Mucosa of descending colon (tissue), 3 donors: ENCODE measurements at regions not wholly inside any gene's neighbourhood (a gene's known extent, or its start where the extent isn't known, plus 50 kb on each side); places are given as distances from the start of the nearest gene placed in this dataset.
"Not testable (repeated sequence)": the region's sequence is repeated elsewhere in the genome, so short reads cannot be mapped to it uniquely, and the experiment has no call there.

Experiments
- ATAC-seq: fragments of 200-7000 bp; cut with Tn5 transposase; one replicate; pipeline ENCODE4 v1.9.1; 2020; ENCODE audit warnings: mild to moderate bottlenecking, moderate library complexity
- DNase-seq, 3 donors: peaks; one replicate each; pipeline ENCODE4 v3.0.0-alpha.2; 2020
- H3K36me3 ChIP-seq: fragments of 200-600 bp; one replicate; pipeline ENCODE4 v1.8.0; 2021; ENCODE audit warnings: low read depth, mild to moderate bottlenecking
- H3K4me1 ChIP-seq: fragments of 200-600 bp; one replicate; pipeline ENCODE4 v1.8.0; 2021; ENCODE audit warnings: low read depth, mild to moderate bottlenecking
- H3K4me3 ChIP-seq: fragments of 200-600 bp; one replicate; pipeline ENCODE4 v1.8.0; 2021; ENCODE audit warnings: mild to moderate bottlenecking
- H3K9me3 ChIP-seq: fragments of 200-600 bp; one replicate; pipeline ENCODE4 v1.8.0; 2021; ENCODE audit warnings: mild to moderate bottlenecking
- intact Hi-C, 2 donors: fragments of 100-400 bp; cut with DNase I in 1 of 2; cut with micrococcal nuclease in 1 of 2; formaldehyde crosslinking; loops; one replicate each; pipeline versions ENCODE4 v1.11.0 to v1.11.1; 2022; cut with DNase I, micrococcal nuclease
- donor health status: DM: no; HTN: no; CAD: no; lungs with moderate emphysema.
- donor health status: DM: no; HTN: no; CAD: no.
- donor health status: DM: no; HTN: yes; CAD: no.

DNA sequence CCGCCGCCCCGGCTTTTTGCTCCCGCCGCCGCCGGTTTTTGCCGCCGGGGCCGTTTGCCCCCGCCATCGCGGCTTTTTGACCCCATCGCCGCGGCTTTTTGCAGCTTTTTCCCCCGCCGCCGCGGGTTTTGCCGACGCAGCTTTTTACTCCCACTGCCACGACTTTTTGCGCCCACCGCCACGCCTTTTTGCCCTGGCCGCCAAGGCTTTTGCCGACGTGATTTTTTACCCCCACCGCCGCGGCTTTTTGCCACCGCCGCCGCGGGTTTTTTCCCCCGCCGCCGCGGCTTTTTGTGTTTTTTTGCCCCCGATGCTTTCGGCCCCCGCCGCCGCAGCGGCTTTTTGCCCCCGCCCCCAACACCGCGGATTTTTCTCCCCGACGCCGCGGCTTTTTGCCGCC lies 5001.9 kb upstream of the OR11H1 start:
- intact Hi-C loops, H3K4me1 ChIP-seq, H3K4me3 ChIP-seq, H3K36me3 ChIP-seq, H3K9me3 ChIP-seq, ATAC-seq: not testable (repeated sequence)
- DNase-seq = peak in 1 of 3 donors; percentile 2

DNA sequence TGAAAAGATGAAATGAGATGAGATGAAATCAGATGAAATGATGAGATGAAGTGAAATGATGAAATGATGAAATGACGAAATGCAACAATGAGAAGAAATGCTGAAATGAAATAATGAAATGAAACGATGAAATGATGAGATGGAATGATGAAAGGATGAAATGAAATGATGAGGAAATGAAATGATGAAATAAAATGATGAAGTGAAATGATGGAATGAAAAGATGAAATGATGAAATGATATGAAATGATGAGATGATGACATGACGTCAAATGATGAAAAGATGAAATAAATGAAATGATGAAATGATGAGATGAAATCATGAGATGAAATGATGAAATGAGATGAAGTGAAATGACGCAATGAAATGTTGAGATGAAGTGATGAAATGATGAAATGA lies 4996.9 kb upstream of the OR11H1 start:
- intact Hi-C loops, ATAC-seq, H3K36me3 ChIP-seq, H3K4me1 ChIP-seq, H3K4me3 ChIP-seq, H3K9me3 ChIP-seq, DNase-seq: not testable (repeated sequence)

DNA sequence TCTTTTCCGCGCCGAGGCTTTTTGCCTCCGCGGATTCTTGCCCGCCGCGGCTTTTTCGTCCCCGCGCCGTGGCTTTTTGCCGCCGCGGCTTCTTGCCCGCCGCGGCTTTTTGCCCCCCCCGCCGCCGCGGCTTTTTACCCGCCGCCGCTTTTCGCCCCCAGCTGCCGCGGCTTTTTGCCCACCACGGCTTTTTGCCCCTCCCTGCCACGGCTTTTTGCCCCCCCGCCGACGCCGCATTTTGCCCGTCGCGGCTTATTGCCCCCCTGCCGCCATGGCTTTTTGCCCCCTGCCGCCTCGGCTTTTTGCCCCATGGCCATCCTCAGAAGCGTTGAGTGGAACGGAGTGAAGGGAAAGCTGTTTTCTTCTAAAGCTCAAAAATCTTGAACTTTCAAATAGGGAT lies 4955.5 kb upstream of the OR11H1 start:
- H3K4me1 ChIP-seq, intact Hi-C loops, ATAC-seq, H3K36me3 ChIP-seq, H3K9me3 ChIP-seq, H3K4me3 ChIP-seq: not testable (repeated sequence)
- peak in 2 of 3 donors; percentile 1 to 2 for DNase-seq

DNA sequence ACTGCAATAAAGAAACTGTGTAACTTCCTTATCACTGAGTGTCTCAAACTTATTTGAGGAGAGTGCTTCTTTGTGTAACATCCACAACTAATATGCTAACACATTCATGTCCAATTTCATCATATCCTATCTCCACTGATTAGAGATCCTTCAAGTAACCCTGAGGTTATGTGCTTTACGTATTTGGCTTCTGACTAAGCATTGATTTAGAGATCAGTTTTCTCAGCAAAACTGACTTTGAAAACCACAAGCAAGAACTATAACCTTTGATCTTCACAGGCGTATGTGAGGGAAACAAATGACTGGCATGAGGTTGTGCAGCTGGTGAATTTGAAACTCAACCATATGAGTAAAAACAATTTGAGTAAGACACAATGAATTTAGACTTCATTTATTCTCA lies 4926.9 kb upstream of the OR11H1 start:
- DNase-seq, H3K4me3 ChIP-seq, H3K9me3 ChIP-seq, H3K36me3 ChIP-seq, ATAC-seq, H3K4me1 ChIP-seq, intact Hi-C loops: not testable (repeated sequence)

DNA sequence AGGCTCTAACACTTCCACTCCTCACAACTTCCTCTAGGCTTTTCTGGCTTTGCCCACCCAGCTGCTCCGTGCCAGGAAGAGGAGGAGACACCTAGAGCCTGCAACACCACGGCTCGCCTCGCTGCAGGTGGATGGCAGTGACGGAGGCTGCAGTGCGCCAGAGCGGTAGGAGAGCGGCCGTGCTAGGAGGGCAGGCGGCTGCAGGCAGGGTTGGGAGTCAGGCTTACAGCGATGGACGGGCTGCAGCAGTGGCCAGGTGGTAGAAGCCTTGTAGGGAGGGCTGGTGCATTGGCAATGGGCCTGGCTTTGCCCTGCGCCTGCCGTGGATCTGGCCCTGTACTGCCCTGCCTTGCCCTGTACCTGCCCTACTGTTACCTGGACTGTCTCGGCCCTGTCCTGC lies 4896.0 kb upstream of the OR11H1 start:
- H3K4me1 ChIP-seq, intact Hi-C loops, ATAC-seq, DNase-seq, H3K9me3 ChIP-seq, H3K36me3 ChIP-seq, H3K4me3 ChIP-seq: not testable (repeated sequence)

DNA sequence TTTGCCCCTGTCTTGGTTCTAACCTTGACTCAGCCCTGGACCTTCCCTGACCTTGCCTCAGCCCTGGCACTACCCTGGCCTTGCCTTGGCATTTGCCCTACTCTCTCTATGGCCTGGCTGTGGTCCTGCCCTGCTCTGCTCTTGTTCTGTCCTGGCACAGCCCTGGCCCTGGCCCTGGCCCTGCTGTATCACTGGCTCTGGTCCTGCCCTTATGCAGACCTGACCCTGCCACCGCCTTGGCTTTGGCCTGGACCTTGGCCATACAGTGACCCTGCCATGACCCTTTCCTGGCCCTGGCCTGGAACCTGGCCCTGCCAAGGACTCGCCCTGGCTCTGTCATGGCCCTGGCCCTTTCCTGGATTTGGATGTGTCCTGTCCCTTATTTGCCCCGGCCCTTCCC lies 4892.7 kb upstream of the OR11H1 start:
- H3K36me3 ChIP-seq, H3K4me1 ChIP-seq, ATAC-seq, intact Hi-C loops, DNase-seq, H3K4me3 ChIP-seq, H3K9me3 ChIP-seq: not testable (repeated sequence)

DNA sequence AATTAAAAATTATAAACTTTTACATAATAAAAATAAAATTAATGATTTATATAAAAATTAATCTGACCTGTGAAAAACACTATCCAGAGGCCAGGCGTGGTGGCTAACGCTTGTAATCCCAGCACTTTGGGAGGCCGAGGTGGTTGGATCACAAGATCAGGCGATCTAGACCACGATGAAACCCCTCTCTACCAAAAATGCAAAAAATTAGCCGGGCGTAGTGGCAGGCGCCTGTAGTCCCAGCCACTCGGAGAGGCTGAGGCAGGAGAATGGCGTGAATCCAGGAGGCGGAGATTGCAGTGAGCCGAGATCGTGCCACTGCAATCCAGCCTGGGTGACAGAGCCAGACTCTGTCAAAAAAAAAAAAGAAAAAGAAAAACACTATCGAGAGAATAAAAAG lies 4865.2 kb upstream of the OR11H1 start:
- ATAC-seq, intact Hi-C loops, DNase-seq, H3K4me1 ChIP-seq, H3K36me3 ChIP-seq, H3K9me3 ChIP-seq, H3K4me3 ChIP-seq: not testable (repeated sequence)

DNA sequence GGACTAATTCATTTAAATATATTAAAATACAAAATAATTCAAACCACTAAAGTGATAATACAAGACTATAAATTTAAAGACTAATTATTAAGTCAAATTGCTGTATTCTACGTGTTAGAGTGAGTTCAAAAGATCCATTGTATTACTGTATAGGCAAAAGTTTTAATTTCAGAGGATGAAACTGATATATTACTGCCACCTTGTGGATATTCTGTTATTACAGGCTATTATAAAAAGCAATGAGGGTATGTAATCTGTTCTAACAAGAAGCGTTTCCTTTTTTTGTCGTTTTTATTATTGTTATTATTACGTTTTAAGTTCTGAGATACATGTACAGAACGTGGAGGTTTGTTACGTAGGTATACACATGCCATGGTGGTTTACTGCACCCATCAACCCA lies 4854.9 kb upstream of the OR11H1 start:
- H3K4me3 ChIP-seq, ATAC-seq, DNase-seq, H3K9me3 ChIP-seq, H3K36me3 ChIP-seq, intact Hi-C loops, H3K4me1 ChIP-seq: not testable (repeated sequence)

DNA sequence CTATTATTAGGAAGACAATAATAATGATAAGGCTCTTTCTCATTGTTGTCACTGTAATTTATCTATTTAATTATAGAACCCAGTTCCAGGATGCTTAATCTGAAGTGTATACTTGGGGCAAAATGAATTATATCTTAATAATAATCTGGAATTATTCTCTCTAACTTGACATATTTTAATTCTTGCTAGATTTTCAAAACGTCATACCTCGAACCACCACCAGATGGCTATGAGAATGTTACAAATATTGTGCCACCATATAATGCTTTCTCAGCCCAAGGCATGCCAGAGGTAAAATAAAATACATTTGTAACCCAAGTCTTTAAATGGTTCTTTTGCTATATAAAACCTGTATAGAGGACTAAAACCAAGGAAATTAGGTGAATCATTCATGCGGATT lies 4849.3 kb upstream of the OR11H1 start:
- H3K9me3 ChIP-seq, DNase-seq, H3K4me1 ChIP-seq, intact Hi-C loops, H3K4me3 ChIP-seq, ATAC-seq, H3K36me3 ChIP-seq: not testable (repeated sequence)

DNA sequence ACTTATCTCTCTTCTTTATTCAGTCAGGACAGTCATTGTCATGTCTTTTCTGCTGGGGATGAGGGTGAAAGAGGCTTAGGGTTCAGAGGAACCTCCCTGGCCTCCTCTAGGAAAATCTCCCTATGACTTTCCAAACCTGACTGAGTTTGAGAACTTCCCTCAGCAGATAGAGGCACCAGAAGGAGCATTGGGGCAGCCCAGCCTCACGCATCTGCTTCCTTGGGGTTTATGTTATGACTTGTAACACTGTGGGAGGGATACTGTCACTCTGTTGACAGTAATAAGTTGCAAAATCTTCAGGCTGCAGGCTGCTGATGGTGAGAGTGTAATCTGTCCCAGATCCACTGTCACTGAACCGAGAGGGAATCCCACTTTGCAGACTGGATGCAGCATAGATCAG lies 4842.6 kb upstream of the OR11H1 start:
- H3K9me3 ChIP-seq, intact Hi-C loops, ATAC-seq, H3K4me1 ChIP-seq, DNase-seq, H3K4me3 ChIP-seq, H3K36me3 ChIP-seq: not testable (repeated sequence)

DNA sequence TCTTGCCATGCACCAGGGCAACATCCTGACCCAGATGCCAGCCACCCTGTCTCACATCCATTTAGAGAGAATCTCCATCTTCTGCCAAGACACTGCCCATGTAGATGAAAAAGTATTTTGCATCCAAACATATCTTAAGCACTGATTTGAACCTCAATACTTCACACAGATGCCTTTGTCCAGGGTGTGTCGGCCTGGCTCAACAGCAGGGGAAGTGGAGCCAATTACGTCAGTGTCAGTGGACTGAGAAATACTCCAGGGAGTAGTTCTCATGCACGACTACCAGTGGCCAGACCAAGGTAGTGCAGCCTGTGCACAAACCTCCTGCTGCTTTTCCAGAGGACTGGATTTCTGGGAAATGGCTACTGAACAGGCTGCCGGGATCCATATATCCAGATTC lies 4840.7 kb upstream of the OR11H1 start:
- intact Hi-C loops, H3K4me3 ChIP-seq, H3K36me3 ChIP-seq, ATAC-seq, H3K9me3 ChIP-seq, H3K4me1 ChIP-seq: not testable (repeated sequence)
- peak in 1 of 3 donors; percentile 20 for DNase-seq

DNA sequence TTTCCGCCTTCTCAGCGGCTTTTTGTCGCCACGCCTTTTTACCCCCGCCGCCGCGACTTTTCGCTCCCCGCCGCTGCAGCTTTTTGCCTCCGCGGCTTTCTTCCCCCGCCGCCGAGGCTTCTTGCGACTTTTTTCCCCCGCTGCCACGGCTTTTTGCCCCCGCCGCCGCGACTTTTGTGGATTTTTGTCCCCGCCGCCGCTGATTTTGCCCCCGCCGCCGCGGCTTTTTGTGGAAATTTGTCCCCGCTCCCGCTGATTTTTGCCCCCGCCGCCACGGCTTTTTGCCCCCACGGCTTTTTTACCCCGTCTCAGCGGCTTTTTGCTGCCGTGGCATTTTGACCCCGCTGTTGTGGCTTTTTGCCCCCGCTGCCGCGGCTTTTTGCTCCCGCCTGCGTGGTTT lies 4829.2 kb upstream of the OR11H1 start:
- DNase-seq, H3K4me3 ChIP-seq, H3K9me3 ChIP-seq, H3K4me1 ChIP-seq, intact Hi-C loops, ATAC-seq, H3K36me3 ChIP-seq: not testable (repeated sequence)

DNA sequence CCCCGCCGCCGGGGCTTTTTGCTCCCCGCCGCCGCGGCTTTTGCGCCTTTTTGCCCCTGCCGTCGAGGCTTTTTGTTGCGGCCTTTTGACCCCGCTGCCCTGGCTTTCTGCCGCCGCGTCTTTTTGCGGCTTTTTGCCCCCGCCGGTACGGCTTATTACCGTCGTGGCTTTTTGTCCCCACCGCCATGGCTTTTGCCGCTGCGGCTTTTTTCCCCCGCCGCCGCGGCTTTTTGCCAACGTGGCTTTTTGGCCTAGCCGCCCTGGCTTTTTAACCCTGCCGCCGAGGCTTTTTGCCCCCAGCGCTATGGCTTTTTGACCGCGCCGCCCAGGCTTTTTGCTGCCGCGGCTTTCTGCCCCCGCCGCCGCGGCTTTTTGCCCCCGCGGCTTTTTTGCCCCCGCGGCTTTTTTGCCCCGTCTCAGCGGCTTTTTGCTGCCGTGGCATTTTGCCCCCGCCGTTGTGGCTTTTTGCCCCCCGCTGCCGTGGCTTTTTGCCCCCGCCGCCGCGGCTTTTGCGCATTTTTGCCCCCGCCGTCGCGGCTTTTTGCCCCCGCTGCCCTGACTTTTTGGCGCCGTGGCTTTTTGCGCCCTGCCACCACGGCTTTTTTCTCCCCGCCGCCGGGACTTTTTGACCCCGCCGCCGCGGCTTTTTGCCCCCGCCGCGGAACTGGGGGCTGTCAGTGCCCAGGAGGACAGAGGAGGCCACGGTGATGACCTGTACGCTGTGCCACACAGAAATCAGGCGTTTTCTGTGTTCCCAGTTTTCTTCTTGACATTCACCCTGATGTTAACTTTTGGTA lies 4828.5 kb upstream of the OR11H1 start:
- H3K4me1 ChIP-seq, intact Hi-C loops, H3K9me3 ChIP-seq, H3K36me3 ChIP-seq, ATAC-seq, H3K4me3 ChIP-seq: not testable (repeated sequence)
- DNase-seq = peak in 1 of 3 donors; percentile 37

DNA sequence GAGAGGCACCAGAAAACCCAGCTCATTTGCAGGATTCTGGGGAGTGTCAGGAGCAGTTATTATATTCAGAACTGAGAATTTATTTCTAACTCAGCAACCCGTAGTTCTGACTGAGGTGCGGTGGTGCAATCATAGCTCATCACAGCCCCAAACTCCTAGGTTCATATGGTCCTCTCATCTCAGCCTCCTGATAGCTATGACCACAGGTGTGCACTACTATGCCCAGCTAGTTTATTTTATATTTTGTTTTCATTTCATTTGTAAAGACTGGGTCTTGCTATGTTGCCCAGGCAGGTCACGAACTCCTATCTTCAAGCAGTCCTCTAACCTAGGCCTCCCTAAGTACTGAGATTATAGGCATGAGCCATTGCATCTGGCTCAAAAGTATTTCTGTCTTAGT lies 4819.8 kb upstream of the OR11H1 start:
- H3K4me1 ChIP-seq, DNase-seq, intact Hi-C loops, ATAC-seq, H3K4me3 ChIP-seq, H3K36me3 ChIP-seq: not testable (repeated sequence)
- H3K9me3 ChIP-seq = peaks cover 18% of the 10 kb centered on the region

DNA sequence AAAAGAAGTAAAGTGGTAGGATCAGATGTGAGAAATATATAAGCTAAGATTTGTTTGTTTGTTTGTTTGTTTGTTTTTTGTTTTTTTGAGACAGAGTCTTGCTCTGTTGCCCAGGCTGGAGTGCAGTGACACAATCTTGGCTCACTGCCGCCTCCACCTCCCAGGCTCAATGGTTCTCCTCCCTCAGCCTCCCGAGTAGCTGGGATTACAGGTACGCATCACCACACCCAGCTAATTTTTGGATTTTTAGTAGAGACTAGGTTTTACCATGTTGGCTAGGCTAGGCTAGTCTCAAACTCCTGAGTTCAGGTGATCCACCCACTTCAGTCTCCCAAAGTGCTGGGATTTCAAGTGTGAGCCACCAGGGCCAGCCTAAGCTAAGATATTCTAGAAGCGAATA lies 4817.1 kb upstream of the OR11H1 start:
- H3K4me1 ChIP-seq, intact Hi-C loops, H3K36me3 ChIP-seq, ATAC-seq, H3K4me3 ChIP-seq: not testable (repeated sequence)
- H3K9me3 ChIP-seq = peaks cover 34% of the 10 kb centered on the region
- DNase-seq = peak in 1 of 3 donors; percentile 36
